Hematopoietic multipotent progenitor cell treated with erythropoietin and hydrocortisone succinate and interleukin-3 and kit ligand, for 8 days (in vitro differentiated cells): ENCODE measurements at regions not wholly inside any gene's neighbourhood (a gene's known extent, or its start where the extent isn't known, plus 50 kb on each side); places are given as distances from the start of the nearest gene placed in this dataset.

Source experiments
- DNase-seq: peaks from one replicate; pipeline ENCODE4 v3.0.0-alpha.2; 2015

DNA sequence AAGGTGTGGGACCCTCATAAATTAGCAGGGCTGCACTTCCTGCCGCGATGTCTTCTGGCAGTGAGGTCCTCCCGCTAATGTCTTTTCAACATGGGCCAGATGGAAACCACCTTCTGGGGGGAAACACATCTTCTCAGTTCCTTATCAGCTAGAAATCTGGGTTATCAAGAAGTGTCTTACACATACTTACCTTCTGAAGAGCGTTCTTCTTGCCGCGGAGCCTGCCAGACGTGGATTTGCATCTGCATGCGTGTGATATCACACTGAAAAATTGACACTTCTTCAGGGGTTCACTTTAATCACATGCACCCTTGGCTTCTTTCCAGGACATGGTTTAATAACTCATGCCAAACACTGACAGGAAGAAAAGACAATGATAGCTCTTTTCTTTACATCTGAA is 163.5 kb upstream of the SOX11 start:
- DNase-seq, result no peak

GRCh38 chr2:5530011-5530696 is 162.0 kb upstream of the SOX11 start:
- no peak for DNase-seq

DNA sequence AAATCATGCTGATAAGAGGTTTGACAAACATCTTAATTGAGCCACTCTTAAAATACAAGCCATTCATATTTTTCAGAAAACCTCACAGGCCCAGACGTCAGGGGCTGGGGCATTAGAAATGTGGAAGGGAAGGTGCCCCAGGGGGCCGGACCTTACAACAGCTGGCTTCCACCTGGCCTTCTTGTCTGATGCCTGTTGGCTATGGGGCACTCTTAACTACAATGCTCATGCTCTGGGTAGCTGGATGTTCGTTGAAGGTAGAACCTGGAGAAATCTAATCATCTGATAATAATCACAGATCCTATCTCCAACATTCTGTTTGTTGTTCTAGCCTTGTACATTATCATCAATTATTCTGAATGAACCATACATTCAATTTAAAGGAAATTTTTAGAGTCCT is 156.9 kb upstream of the SOX11 start:
- no peak for DNase-seq

DNA sequence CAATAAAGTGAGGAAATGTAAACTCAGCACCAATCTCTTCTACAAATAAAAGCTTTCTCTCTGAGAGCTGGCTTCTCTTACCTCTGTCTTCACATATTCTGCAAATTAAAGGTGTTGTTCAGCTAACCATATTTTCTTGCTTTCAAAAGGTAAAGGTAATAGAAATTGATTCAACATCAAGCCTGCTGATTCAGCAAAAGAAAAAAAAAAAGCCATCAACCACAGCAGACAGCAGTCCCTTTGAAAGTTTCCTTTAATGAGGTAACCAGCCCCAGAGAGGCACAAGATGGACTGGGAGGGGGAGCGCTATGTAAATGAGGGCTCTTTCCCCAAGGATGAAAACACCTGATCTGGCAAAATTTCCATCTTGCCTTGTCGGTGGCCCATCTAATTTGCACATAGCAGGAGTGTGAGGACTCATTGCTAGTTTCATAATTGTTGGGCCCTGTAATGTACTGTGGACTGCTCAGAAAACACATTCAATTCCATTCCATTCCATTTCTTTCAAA is 154.9 kb upstream of the SOX11 start:
- DNase-seq, result no peak

GRCh38 chr2:5538313-5538712 is 153.9 kb upstream of the SOX11 start:
- DNase-seq, result no peak

DNA sequence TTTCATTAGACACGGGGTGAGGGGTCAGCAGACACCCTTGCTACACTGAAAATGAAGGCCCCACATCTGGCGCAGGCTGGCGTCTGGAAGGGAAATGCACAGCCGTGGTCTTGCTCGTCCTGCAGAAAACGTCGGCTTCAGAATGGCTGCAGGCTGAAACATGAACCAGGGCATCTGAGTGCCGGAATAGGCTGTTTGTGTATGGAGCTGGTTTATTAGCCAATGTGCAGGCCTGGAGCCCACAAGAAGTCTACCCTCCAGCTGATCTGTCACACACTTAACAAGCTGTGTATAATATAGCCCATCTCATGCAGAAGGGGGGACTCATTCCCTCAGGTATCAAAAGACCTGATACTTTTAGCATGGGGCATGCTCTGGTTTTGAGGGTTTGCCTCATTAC is 153.4 kb upstream of the SOX11 start:
- DNase-seq, result no peak

DNA sequence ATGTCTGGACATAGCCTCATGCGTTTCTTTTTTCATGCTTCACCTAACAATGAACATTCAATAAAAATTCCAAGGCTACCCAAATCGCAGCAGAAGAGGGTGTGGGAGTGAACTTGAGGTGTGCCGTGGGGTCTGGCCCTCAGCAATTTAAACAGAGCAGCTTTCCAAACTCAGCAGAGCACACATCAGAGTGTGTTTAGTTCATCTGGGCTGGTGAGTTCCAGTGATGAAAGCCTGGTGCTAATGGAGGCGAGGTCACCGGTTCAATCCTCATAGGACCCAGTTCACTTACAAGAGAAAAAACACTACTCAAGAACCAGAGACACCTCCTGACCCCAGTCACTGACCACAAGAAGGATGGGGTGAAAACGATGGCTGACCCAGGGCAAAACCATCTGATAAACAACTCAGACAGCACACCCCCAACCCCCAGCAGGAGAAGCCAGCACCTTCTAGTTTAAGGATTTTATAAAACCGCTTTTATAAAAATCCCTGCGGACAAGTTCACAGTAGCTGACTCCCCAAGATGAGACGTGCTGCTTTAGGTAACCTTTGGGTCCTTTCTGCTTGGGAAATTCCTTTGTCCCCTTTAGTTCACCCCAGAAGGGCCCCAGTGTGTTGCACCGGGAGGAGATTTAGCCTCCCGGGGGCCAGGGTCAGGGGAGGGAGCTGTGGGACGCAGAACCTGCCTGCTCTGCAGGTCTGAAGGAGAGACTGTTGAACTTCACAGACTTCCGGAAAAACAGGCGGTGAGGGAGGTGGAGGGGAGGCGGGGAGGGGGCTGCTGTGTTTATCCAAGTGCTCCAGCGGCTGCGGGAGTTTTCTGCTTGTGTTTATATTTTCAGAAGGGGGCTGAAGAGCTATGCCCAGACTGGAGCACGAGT is 152.7 kb upstream of the SOX11 start:
- DNase-seq, result no peak

- no peak for DNase-seq
Observed at GRCh38 chr2:5540856-5541255, 151.3 kb upstream of the SOX11 start.

DNA sequence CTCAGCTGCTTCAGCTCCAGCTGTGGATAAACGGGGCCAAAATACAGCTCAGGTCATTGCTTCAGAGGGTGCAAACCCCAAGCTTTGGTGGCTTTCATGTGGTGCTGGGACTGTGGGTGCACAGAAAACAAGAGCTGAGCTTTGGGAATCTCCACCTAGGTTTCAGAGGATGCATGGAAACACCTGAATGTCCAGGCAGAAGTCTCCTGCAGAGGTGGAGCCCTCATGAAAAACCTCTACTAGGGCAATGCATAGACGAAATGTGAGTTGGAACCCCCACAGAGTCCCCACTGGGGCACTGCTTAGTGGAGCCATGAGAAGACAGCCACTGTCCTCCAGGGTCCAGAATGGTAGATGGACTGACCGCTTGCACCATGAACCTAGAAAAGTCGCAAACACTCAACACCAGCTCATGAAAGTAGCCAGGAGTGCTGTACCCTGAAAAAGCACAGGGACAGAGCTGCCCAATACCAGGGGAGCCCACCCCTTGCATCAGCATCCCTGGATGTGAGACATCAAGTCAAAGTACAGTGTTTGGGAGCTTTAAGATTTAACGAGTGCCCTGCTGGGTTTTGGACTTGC is 147.9 kb upstream of the SOX11 start:
- no peak for DNase-seq

GRCh38 chr2:5546181-5546580 is 146.0 kb upstream of the SOX11 start:
- no peak for DNase-seq

- no peak for DNase-seq
Observed at GRCh38 chr2:5548991-5549715, 143.0 kb upstream of the SOX11 start.

DNA sequence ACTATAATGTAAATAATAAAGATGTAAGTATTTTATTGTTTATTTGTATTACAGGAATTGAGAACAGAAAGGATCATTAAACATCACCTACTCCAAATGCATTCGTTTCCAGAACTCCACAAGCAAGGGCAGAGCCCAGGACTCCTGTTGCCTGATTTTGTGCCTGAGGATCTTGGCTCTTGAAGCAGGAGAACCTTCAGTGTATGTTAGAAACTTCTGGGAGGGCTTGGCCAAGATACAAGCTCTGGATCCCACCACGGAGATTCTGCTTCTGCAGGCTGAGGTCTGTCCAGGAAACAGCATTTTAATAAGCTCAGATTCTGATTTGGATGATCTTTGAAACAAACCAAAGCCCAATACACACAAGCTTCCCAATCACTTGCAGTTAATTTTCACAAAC is 142.4 kb upstream of the SOX11 start:
- no peak for DNase-seq

GRCh38 chr2:5555636-5556035 is 136.5 kb upstream of the SOX11 start:
- no peak for DNase-seq

DNA sequence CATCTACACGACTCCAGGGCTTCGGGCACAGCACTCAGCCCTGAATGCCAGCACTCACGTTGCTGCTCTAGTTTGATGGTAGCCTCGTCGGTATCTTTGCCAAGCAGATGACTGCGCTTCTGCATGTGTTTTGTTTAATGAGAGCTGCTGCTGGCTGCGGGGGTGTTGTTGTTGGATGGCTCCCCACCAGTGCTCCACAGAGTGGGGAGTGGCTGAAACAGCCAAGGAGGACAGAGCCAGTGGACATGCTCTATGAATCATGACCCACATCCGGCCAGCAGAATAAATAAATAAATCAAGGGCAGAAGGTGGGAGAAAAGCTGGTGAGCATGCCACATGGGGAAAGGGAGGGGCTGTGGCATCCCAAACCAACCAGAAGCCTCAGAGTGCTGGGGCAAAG is 131.2 kb upstream of the SOX11 start:
- no peak for DNase-seq

- no peak for DNase-seq
Observed at GRCh38 chr2:5562426-5562825, 129.8 kb upstream of the SOX11 start.

DNA sequence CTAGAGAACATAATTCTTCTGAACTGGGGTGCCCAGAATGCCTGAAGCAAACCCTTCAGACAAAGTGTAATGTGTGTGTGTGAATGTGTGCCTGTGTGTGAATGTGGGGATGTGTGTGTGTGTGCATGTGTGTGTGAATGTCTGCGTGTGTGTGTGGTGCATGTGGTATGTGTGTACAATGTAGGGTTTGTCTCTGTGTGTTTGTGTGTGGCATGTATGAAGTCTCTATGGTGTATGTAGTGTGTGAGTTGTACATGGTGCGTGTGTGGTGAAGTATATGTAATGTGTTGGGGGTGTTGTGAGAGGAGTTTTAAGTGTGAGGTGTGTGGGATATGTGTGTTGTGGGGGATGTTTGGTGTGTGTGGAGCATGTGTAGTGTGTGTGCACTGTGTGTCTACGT is 129.3 kb upstream of the SOX11 start:
- no peak for DNase-seq

- no peak for DNase-seq
Observed at GRCh38 chr2:5563411-5563810, 128.8 kb upstream of the SOX11 start.

GRCh38 chr2:5569256-5569655 is 122.9 kb upstream of the SOX11 start:
- DNase-seq, result no peak

DNA sequence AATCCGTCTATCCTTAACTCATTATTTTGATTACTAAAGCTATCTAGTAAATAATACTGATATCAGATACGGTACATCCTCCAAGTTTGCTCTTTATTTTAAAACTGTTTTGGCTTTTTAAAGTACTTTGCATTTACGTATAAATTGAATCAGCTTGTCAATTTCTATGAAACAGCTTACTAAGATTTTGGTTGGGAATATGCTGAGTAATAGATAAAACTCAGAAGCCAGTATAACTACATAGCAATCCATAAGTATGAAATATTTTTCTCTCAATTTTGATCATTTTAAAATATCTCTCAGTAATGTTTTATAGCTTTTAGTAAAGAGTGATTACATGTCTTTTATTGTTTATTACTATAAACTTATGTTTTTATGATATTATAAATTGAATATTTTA is 116.2 kb upstream of the SOX11 start:
- no peak for DNase-seq

GRCh38 chr2:5587766-5588165 is 104.4 kb upstream of the SOX11 start:
- DNase-seq, result no peak

DNA sequence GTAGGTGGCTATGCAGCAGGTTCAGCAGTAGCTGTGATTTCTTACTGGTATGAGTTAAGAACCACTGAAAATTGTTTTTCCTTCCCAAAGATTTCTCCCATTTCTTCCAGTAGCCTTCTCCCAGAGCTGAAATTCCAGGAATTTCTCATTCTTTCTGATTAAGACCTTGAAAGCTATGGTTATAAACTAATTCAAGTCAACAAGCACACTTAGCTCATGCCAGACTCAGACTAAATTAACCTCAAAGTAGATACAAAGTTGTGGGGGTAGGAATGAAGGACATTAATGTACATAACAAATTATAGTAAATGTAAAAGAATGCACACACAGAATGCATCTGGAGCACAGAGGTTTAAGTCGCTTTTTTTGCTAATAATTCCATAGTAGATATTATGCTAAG is 103.6 kb upstream of the SOX11 start:
- no peak for DNase-seq

GRCh38 chr2:5589183-5589582 is 103.0 kb upstream of the SOX11 start:
- DNase-seq, result no peak

DNA sequence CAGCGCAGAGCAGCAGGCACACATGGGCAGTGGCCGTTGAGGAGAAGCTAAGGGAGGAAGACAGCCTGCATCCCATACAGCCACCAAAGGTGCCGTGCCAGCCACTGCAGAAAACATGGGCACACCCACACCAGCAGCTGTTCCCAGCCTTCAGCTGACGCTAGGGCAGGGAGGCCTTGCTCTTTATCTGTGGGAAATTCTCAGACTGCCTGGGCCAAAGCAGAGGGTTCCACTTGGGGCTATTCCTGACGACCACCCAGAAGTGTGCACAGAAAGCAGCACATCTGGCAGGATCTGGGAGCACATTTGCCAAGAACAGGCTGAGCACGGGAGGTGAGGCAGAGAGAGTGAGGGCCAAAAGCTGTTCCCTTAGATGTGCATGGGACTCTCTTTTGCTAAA is 101.3 kb upstream of the SOX11 start:
- no peak for DNase-seq
